HCT116 (cell line): ENCODE measurements at regions not wholly inside any gene's neighbourhood (a gene's known extent, or its start where the extent isn't known, plus 50 kb on each side); places are given as distances from the start of the nearest gene placed in this dataset.

Source experiments
- ATAC-seq: fragments of 200-7000 bp; cut with Tn5 transposase; 2 replicates; pipeline ENCODE4 v1.9.1; 2020; ENCODE audit warnings: mild to moderate bottlenecking, moderate library complexity
- BruUV-seq: library from RNA; stranded (reverse); fragments of 400-500 nt; replicated peaks from 2 replicates; lab custom pipeline; 2021; lab: Mats Ljungman, UMichigan
- CTCF ChIA-PET: fragments of 300-600 bp; sonication (Branson Sonifier 250); formaldehyde crosslinking; loops from one replicate; lab custom pipeline; 2021; ENCODE audit warnings: antibody characterized with exemption; lab: Charles Lee
- POLR2A ChIA-PET: fragments of 300-600, 350-600 bp; sonication (Branson Sonifier 250); formaldehyde crosslinking; loops from one replicate; lab custom pipeline; 2021; ENCODE audit warnings: antibody characterized with exemption; lab: Charles Lee
- RAD21 ChIA-PET, 2 experiments: fragments of 300-600 bp; sonication (Branson Sonifier 250); formaldehyde crosslinking; loops; one replicate each; lab custom pipeline; 2023; ENCODE audit warnings: low total read pairs in 2 of 2; ENCODE audit not compliant: uncharacterized antibody in 2 of 2, unreplicated experiment in 2 of 2, low non-redundant PET in 1 of 2; lab: Charles Lee
- DNase-seq: peaks from one replicate; pipeline ENCODE4 v3.0.0-alpha.2; 2010; ENCODE audit warnings: low read depth, low spot score
- H2AFZ ChIP-seq: fragments of 200-600 bp; shearing (Covaris generic), sonication (generic); 2 replicates; pipeline ENCODE4 v1.6.1; 2017; ENCODE audit warnings: low read depth, mixed run types, mixed read lengths, antibody characterized with exemption, low read length; ENCODE audit not compliant: poor library complexity, severe bottlenecking
- H3K27ac ChIP-seq: 2 replicates; pipeline ENCODE4 v1.5.1; 2012; ENCODE audit warnings: low read depth, low read length
- H3K27me3 ChIP-seq: fragments of 200-600 bp; sonication (generic); 2 replicates; pipeline ENCODE4 v1.6.1; 2016; ENCODE audit warnings: mixed run types, low read length, mixed read lengths; ENCODE audit not compliant: insufficient read depth
- H3K36me3 ChIP-seq, 2 experiments: fragments of 200-500 bp in 1 of 2; fragments of 200-600 bp in 1 of 2; sonication (Bioruptor generic) in 1 of 2; sonication (generic) in 1 of 2; 2 replicates each; pipeline versions ENCODE4 v1.5.1 to v1.6.1; 2014 to 2016; ENCODE audit warnings: low read length in 2 of 2, inconsistent platforms in 1 of 2, mixed read lengths in 1 of 2, mixed run types in 1 of 2; ENCODE audit not compliant: insufficient read depth in 2 of 2, control insufficient read depth in 1 of 2
- H3K4me1 ChIP-seq, 2 experiments: fragments of 200-600 bp in 1 of 2; sonication (generic) in 1 of 2; 2 replicates each; pipeline versions ENCODE4 v1.5.1 to v1.6.1; 2012 to 2017; ENCODE audit warnings: low read length in 2 of 2, inconsistent platforms in 1 of 2, mild to moderate bottlenecking in 1 of 2, mixed read lengths in 1 of 2, mixed run types in 1 of 2, moderate library complexity in 1 of 2; ENCODE audit not compliant: insufficient read depth in 2 of 2, control insufficient read depth in 1 of 2
- H3K4me2 ChIP-seq: fragments of 200-600 bp; sonication (generic); 2 replicates; pipeline ENCODE4 v1.6.1; 2017; ENCODE audit warnings: mixed run types, low read length, mixed read lengths
- H3K4me3 ChIP-seq, 2 experiments: fragments of 200-600 bp in 1 of 2; sonication (generic) in 1 of 2; replicated peaks in 1 of 2; 2 replicates each; pipeline ENCODE4 v1.5.1; 2011 to 2016; ENCODE audit warnings: low read length in 2 of 2, control low read depth in 1 of 2, low read depth in 1 of 2, mild to moderate bottlenecking in 1 of 2, mixed read lengths in 1 of 2, mixed run types in 1 of 2
- H3K79me2 ChIP-seq: fragments of 200-600 bp; sonication (generic); 2 replicates; pipeline ENCODE4 v1.6.1; 2017; ENCODE audit warnings: mild to moderate bottlenecking, mixed run types, low read length, moderate library complexity, mixed read lengths; ENCODE audit not compliant: insufficient read depth
- H3K9ac ChIP-seq: fragments of 200-600 bp; sonication (generic); 2 replicates; pipeline ENCODE4 v1.6.1; 2016; ENCODE audit warnings: low read length, mixed read lengths
- H3K9me2 ChIP-seq: fragments of 200-600 bp; sonication (generic), shearing (Covaris generic); 2 replicates; pipeline ENCODE4 v1.6.1; 2017; ENCODE audit warnings: mixed run types, mild to moderate bottlenecking, moderate library complexity; ENCODE audit not compliant: insufficient read depth
- H3K9me3 ChIP-seq, 2 experiments: fragments of 200-500 bp in 1 of 2; fragments of 200-600 bp in 1 of 2; sonication (Bioruptor generic) in 1 of 2; sonication (generic) in 1 of 2; 2 replicates each; pipeline ENCODE4 v1.6.1; 2014 to 2017; ENCODE audit warnings: low read length in 2 of 2, mixed read lengths in 2 of 2, inconsistent platforms in 1 of 2, low read depth in 1 of 2, mild to moderate bottlenecking in 1 of 2, mixed run types in 1 of 2, moderate library complexity in 1 of 2; ENCODE audit not compliant: control insufficient read depth in 1 of 2, insufficient read depth in 1 of 2
- H4K20me1 ChIP-seq: fragments of 200-600 bp; sonication (generic), shearing (Covaris generic); 2 replicates; pipeline ENCODE4 v1.6.1; 2017; ENCODE audit warnings: mixed run types, mild to moderate bottlenecking, moderate library complexity; ENCODE audit not compliant: insufficient read depth
- CBX3 ChIP-seq: IDR thresholded peaks from 2 replicates; pipeline ENCODE4 v1.6.1; 2012; ENCODE audit warnings: low read depth
- CEBPB ChIP-seq: IDR thresholded peaks from 2 replicates; pipeline ENCODE4 v1.6.1; 2012; ENCODE audit warnings: low read depth
- ELF1 ChIP-seq: IDR thresholded peaks from 2 replicates; pipeline ENCODE4 v1.6.1; 2012; ENCODE audit warnings: low read depth, borderline replicate concordance
- EZH2 ChIP-seq: fragments of 200-600 bp; sonication (generic); IDR thresholded peaks from 2 replicates; pipeline ENCODE4 v1.6.1; 2017; ENCODE audit warnings: antibody characterized with exemption, mixed run types
- EZH2phosphoT487 ChIP-seq: fragments of 200-600 bp; IDR thresholded peaks from 2 replicates; pipeline ENCODE4 v1.6.1; 2018; ENCODE audit warnings: antibody characterized with exemption, borderline replicate concordance
- FOSL1 ChIP-seq: IDR thresholded peaks from 2 replicates; pipeline ENCODE4 v1.6.1; 2012; ENCODE audit warnings: low read depth
- POLR2A ChIP-seq: IDR thresholded peaks from 2 replicates; pipeline ENCODE4 v1.7.0; 2011; ENCODE audit warnings: borderline replicate concordance; ENCODE audit not compliant: insufficient read depth, insufficient read length; ENCODE audit errors: extremely low read depth
- POLR2AphosphoS5 ChIP-seq: IDR thresholded peaks from 2 replicates; pipeline ENCODE4 v1.6.1; 2011; ENCODE audit warnings: mild to moderate bottlenecking, low read depth, low read length, moderate library complexity
- SP1 ChIP-seq: IDR thresholded peaks from 2 replicates; pipeline ENCODE4 v1.6.1; 2012; ENCODE audit warnings: low read depth
- TCF7L2 ChIP-seq: IDR thresholded peaks from 2 replicates; pipeline ENCODE4 v1.7.0; 2011; ENCODE audit warnings: borderline replicate concordance, inconsistent platforms; ENCODE audit not compliant: insufficient read depth, insufficient read length; ENCODE audit errors: extremely low read depth
- YY1 ChIP-seq: IDR thresholded peaks from 2 replicates; pipeline ENCODE4 v1.6.1; 2011; ENCODE audit warnings: low read length, low read depth, moderate library complexity, mild to moderate bottlenecking; ENCODE audit not compliant: insufficient replicate concordance; ENCODE audit errors: extremely low read depth
- ZFX ChIP-seq: fragments of 450-650 bp; IDR thresholded peaks from 2 replicates; pipeline ENCODE4 v1.6.1; 2017
- intact Hi-C: fragments of 100-400 bp; cut with micrococcal nuclease; formaldehyde crosslinking; loops from 2 replicates; pipeline ENCODE4 v1.10.0; 2022
- TF ChIP-seq, protein P1 (sequence below): IDR thresholded peaks from 2 replicates; pipeline ENCODE4 v1.6.1; 2012
- TF ChIP-seq, protein P2 (sequence below): IDR thresholded peaks from 2 replicates; pipeline ENCODE4 v1.6.1; 2012; ENCODE audit warnings: low read depth
- TF ChIP-seq, protein P3 (sequence below): IDR thresholded peaks from 2 replicates; pipeline ENCODE4 v1.6.1; 2011; ENCODE audit warnings: mild to moderate bottlenecking, low read length, moderate library complexity; ENCODE audit not compliant: insufficient replicate concordance; ENCODE audit errors: extremely low read depth
- TF ChIP-seq, protein P4 (sequence below): IDR thresholded peaks from 2 replicates; pipeline ENCODE4 v1.6.1; 2012

DNA sequence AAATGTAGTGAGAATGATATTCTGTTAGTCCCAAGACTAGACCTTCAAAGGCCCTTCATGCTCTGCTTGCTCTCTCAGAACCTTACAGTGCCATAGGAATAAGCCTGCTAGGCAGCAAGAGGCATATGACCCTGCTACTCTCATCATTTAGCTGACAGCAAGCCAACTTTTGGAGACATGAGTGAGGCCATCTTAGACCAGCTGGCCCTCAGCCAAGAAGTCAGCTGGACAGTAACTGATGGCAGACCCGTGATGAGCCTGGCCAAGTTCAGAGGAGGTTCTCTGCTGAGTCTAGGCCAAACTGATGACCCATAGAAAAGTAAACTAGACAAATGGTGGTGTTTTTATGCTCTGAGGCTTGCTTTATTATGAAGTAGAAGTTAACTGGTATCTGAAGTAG is 82.6 kb downstream of the C18orf54 start:
- no peak overlapping the region for H3K4me2 ChIP-seq
- no peaks in the 10 kb centered on the region for H3K9me3 ChIP-seq
- ChIA-PET POLR2A (no interaction called here), RAD21 (no interaction called here), CTCF (no interaction called here)
- no peak overlapping the region for H2AFZ ChIP-seq
- intact Hi-C loops = no loop called here
- peaks cover 4% of the 10 kb centered on the region; the same call in 1 of the 2 replicates for H3K27me3 ChIP-seq
- H3K79me2 ChIP-seq = no peaks in the 10 kb centered on the region
- H3K4me1 ChIP-seq = no peaks in the 10 kb centered on the region
- TF ChIP-seq EZH2phosphoT487 (no peak), ZFX (no peak), EZH2 (no peak), YY1 (no peak), CBX3 (no peak), POLR2A (no peak), TCF7L2 (no peak), CEBPB (no peak), POLR2AphosphoS5 (no peak), ELF1 (no peak), SP1 (no peak), FOSL1 (no peak)
- TF ChIP-seq, protein P1, sequence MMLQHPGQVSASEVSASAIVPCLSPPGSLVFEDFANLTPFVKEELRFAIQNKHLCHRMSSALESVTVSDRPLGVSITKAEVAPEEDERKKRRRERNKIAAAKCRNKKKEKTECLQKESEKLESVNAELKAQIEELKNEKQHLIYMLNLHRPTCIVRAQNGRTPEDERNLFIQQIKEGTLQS = no peak
- TF ChIP-seq, protein P2, sequence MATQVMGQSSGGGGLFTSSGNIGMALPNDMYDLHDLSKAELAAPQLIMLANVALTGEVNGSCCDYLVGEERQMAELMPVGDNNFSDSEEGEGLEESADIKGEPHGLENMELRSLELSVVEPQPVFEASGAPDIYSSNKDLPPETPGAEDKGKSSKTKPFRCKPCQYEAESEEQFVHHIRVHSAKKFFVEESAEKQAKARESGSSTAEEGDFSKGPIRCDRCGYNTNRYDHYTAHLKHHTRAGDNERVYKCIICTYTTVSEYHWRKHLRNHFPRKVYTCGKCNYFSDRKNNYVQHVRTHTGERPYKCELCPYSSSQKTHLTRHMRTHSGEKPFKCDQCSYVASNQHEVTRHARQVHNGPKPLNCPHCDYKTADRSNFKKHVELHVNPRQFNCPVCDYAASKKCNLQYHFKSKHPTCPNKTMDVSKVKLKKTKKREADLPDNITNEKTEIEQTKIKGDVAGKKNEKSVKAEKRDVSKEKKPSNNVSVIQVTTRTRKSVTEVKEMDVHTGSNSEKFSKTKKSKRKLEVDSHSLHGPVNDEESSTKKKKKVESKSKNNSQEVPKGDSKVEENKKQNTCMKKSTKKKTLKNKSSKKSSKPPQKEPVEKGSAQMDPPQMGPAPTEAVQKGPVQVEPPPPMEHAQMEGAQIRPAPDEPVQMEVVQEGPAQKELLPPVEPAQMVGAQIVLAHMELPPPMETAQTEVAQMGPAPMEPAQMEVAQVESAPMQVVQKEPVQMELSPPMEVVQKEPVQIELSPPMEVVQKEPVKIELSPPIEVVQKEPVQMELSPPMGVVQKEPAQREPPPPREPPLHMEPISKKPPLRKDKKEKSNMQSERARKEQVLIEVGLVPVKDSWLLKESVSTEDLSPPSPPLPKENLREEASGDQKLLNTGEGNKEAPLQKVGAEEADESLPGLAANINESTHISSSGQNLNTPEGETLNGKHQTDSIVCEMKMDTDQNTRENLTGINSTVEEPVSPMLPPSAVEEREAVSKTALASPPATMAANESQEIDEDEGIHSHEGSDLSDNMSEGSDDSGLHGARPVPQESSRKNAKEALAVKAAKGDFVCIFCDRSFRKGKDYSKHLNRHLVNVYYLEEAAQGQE = no peak
- TF ChIP-seq, protein P3, sequence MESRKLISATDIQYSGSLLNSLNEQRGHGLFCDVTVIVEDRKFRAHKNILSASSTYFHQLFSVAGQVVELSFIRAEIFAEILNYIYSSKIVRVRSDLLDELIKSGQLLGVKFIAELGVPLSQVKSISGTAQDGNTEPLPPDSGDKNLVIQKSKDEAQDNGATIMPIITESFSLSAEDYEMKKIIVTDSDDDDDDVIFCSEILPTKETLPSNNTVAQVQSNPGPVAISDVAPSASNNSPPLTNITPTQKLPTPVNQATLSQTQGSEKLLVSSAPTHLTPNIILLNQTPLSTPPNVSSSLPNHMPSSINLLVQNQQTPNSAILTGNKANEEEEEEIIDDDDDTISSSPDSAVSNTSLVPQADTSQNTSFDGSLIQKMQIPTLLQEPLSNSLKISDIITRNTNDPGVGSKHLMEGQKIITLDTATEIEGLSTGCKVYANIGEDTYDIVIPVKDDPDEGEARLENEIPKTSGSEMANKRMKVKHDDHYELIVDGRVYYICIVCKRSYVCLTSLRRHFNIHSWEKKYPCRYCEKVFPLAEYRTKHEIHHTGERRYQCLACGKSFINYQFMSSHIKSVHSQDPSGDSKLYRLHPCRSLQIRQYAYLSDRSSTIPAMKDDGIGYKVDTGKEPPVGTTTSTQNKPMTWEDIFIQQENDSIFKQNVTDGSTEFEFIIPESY = no peak
- TF ChIP-seq, protein P4, sequence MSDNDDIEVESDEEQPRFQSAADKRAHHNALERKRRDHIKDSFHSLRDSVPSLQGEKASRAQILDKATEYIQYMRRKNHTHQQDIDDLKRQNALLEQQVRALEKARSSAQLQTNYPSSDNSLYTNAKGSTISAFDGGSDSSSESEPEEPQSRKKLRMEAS = no peak
- no peaks in the 10 kb centered on the region for H4K20me1 ChIP-seq
- ATAC-seq = no peak
- H3K27ac ChIP-seq = no peak overlapping the region
- H3K9me2 ChIP-seq = no peaks in the 10 kb centered on the region
- no peak for DNase-seq
- H3K4me3 ChIP-seq = no peak overlapping the region
- no TSS peak for BruUV-seq
- H3K9ac ChIP-seq = no peak overlapping the region
- H3K36me3 ChIP-seq = no peaks in the 10 kb centered on the region
